ENCODE measurements at regions not wholly inside any gene's neighbourhood (a gene's known extent, or its start where the extent isn't known, plus 50 kb on each side); places are given as distances from the start of the nearest gene placed in this dataset.

DNA sequence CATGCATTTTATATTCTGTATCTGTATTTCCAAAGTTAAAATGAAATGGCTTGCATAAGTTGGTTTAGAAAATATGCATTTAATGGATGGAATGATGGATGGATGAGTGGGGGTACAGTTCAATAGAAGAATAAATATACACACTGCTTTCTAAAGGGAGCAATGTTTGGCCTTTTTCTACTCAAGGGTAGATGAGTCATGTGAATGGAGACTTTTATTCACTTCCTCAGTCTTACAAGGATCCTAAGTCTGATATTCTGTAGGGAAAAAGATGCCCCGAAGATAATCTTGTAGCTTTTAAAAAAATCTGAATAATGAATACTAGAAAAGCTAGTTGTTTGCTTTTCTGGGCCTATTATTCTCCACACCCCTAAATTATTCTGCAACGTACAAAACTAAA is 2112.1 kb downstream of the MAT2B start:
- no peak for TF ChIP-seq MYC (IDR thresholded peaks at IDR 0.05; ENCODE audit: low read depth, low read length)
- TF ChIP-seq, protein P1, sequence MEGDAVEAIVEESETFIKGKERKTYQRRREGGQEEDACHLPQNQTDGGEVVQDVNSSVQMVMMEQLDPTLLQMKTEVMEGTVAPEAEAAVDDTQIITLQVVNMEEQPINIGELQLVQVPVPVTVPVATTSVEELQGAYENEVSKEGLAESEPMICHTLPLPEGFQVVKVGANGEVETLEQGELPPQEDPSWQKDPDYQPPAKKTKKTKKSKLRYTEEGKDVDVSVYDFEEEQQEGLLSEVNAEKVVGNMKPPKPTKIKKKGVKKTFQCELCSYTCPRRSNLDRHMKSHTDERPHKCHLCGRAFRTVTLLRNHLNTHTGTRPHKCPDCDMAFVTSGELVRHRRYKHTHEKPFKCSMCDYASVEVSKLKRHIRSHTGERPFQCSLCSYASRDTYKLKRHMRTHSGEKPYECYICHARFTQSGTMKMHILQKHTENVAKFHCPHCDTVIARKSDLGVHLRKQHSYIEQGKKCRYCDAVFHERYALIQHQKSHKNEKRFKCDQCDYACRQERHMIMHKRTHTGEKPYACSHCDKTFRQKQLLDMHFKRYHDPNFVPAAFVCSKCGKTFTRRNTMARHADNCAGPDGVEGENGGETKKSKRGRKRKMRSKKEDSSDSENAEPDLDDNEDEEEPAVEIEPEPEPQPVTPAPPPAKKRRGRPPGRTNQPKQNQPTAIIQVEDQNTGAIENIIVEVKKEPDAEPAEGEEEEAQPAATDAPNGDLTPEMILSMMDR (IDR thresholded peaks at IDR 0.05; ENCODE audit: extremely low read depth in 1 of 2, insufficient read depth in 1 of 2, low read depth in 1 of 2, low read length in 2 of 2), result no peak
- no peak for TF ChIP-seq POLR2A (IDR thresholded peaks at IDR 0.05; ENCODE audit: low read depth, low read length)
- no peak for TF ChIP-seq POLR2AphosphoS5 (IDR thresholded peaks at IDR 0.05; ENCODE audit: insufficient read depth, low read depth, low read length)
- TF ChIP-seq EZH2 (IDR thresholded peaks at IDR 0.05; ENCODE audit: borderline replicate concordance, low read depth, low read length, severe bottlenecking), result no peak
- TF ChIP-seq FOS (IDR thresholded peaks at IDR 0.05; ENCODE audit: borderline replicate concordance, insufficient read depth, low read length), result no peak
- TF ChIP-seq JUN (IDR thresholded peaks at IDR 0.05; ENCODE audit: borderline replicate concordance, insufficient read depth, insufficient read length, low read depth), result no peak

All from endothelial cell of umbilical vein (primary cell).